Activated naive CD4-positive, alpha-beta T cell (primary cell): ENCODE measurements at regions not wholly inside any gene's neighbourhood (a gene's known extent, or its start where the extent isn't known, plus 50 kb on each side); places are given as distances from the start of the nearest gene placed in this dataset.
A peak's percentile ranks its signal among the peaks of the same experiment; 100 is the strongest.
"Not testable (repeated sequence)": the region's sequence is repeated elsewhere in the genome, so short reads cannot be mapped to it uniquely, and the experiment has no call there.

Experiments used
- DNase-seq, 4 experiments: peaks; one replicate each; lab custom pipeline; 2025; lab: John Stamatoyannopoulos, UW

- DNase-seq, result no peak
Measured at GRCh38 chr12:69131077-69131476, 108.3 kb upstream of the CPSF6 start.

- DNase-seq, result no peak
Measured at GRCh38 chr12:69136931-69137613, 102.3 kb upstream of the CPSF6 start.

GRCh38 chr12:69141074-69141473 is 98.3 kb upstream of the CPSF6 start:
- DNase-seq, result no peak

GRCh38 chr12:69149270-69149669 is 90.1 kb upstream of the CPSF6 start:
- no peak for DNase-seq

- no peak for DNase-seq
Measured at GRCh38 chr12:69150083-69150795, 89.1 kb upstream of the CPSF6 start.

GRCh38 chr12:69150796-69151127 is 88.6 kb upstream of the CPSF6 start:
- DNase-seq, result no peak

GRCh38 chr12:69151254-69151764 is 88.1 kb upstream of the CPSF6 start:
- no peak for DNase-seq

- DNase-seq, result peak; percentile 44 to 73 (median 52)
Measured at GRCh38 chr12:69154585-69155363, 84.6 kb upstream of the CPSF6 start.

GRCh38 chr12:69157023-69157655 is 82.2 kb upstream of the CPSF6 start:
- peak; percentile 76 to 89 (median 83) for DNase-seq

GRCh38 chr12:69161829-69162228 is 77.5 kb upstream of the CPSF6 start:
- DNase-seq, result no peak

GRCh38 chr12:69163681-69164362 is 75.5 kb upstream of the CPSF6 start:
- no peak for DNase-seq

- DNase-seq, result no peak
Measured at GRCh38 chr12:69167648-69168165, 71.7 kb upstream of the CPSF6 start.

GRCh38 chr12:69168363-69168762 is 71.0 kb upstream of the CPSF6 start:
- DNase-seq, result no peak

GRCh38 chr12:69168828-69169227 is 70.5 kb upstream of the CPSF6 start:
- DNase-seq, result no peak

- DNase-seq, result no peak
Measured at GRCh38 chr12:69170293-69170692, 69.1 kb upstream of the CPSF6 start.

- no peak for DNase-seq
Measured at GRCh38 chr12:69171881-69172280, 67.5 kb upstream of the CPSF6 start.

GRCh38 chr12:69172491-69172890 is 66.9 kb upstream of the CPSF6 start:
- no peak for DNase-seq

- no peak for DNase-seq
Measured at GRCh38 chr12:69173368-69173767, 66.0 kb upstream of the CPSF6 start.

- no peak for DNase-seq
Measured at GRCh38 chr12:69179786-69180185, 59.6 kb upstream of the CPSF6 start.

- DNase-seq, result not testable (repeated sequence)
Measured at GRCh38 chr12:69187572-69187971, 51.8 kb upstream of the CPSF6 start.

GRCh38 chr12:69189378-69189978 is 49.9 kb upstream of the CPSF6 start:
- DNase-seq, result no peak
